NCI-H1105 (cell line): ENCODE measurements at regions not wholly inside any gene's neighbourhood (a gene's known extent, or its start where the extent isn't known, plus 50 kb on each side); places are given as distances from the start of the nearest gene placed in this dataset.

Experiments
- DNase-seq: peaks from one replicate; lab custom pipeline; 2025; lab: John Stamatoyannopoulos, UW

DNA sequence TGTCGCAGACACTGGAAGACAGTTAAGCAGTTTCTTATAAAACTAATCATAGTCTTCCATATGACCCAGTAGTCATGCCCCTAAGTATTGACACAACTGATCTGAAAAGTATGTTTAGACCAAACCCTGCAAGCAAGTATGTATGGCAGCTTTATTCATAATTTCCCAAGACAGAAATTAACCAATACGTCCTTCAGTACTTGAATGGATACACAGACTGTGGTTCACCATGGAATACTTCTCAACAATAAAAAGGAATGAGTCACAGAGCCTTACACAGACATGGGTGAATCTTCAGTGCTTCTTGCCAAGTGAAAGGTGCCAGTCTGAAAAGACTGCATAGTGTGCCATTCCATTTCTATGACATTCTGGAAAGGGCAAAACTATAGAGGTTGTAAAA lies 50.2 kb upstream of the AKR1E2 start:
- no peak for DNase-seq

GRCh38 chr10:4772202-4772570 lies 53.8 kb upstream of the AKR1E2 start:
- DNase-seq, result no peak

- DNase-seq, result no peak
These were observed 54.3 kb upstream of the AKR1E2 start for GRCh38 chr10:4771554-4772201.

DNA sequence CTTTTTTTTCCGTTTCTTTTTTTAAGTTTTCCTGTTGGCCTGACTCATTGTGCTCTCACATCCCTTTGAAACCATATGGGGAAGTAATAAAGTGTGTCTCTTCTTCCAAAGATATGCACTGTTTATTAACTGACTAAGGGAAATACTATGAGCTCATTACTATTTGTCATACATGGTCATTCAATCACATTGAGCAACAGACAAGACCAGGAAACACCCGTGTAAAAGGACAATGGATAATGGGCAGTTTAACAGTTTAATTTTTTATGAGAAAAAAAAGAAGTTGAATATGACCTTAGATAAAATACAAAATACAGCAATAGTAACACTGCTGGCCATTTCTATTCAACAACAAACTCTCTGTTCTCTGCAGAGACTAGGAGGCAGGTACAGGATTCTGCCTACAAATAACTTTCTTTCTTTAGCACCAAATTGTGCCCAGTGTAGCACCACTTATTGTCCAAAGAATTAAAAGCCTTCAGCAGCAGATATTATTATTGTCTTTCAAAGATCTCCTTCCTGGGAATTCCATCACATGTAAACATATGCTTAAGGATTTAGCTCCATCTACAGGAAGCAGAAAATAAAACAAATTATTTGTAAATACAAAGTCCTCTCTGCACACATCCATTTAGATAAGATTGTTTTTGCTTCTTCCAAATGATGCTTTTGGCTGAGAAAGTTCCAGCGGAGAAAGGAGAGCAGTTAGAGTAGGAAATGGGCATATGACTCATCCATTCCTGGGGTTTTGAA lies 55.0 kb upstream of the AKR1E2 start:
- DNase-seq, result peak; percentile 2

- DNase-seq, result no peak
These were observed 57.6 kb upstream of the AKR1E2 start for GRCh38 chr10:4768416-4768815.

GRCh38 chr10:4767033-4767814 lies 58.8 kb upstream of the AKR1E2 start:
- peak; percentile 6 for DNase-seq

DNA sequence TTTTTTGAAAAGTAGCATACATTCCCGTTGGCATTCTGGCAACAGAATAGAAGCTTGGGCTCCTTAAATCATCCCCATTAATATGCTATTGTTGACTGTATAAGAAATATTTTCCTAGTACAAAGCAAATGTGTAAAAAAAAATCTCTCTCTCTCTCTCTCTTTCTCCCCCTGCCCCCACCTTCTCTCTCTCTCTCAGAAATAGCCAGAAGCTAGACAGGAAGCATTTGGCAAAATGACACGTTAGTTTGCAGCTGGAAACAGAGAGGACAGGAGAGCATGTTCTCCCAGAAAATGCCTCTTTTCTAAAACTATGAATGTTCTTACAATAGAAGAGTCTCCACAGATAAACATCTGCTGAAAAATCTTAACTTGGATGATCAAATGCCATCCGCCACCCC lies 59.6 kb upstream of the AKR1E2 start:
- no peak for DNase-seq

- no peak for DNase-seq
These were observed 60.6 kb upstream of the AKR1E2 start for GRCh38 chr10:4765428-4765827.

DNA sequence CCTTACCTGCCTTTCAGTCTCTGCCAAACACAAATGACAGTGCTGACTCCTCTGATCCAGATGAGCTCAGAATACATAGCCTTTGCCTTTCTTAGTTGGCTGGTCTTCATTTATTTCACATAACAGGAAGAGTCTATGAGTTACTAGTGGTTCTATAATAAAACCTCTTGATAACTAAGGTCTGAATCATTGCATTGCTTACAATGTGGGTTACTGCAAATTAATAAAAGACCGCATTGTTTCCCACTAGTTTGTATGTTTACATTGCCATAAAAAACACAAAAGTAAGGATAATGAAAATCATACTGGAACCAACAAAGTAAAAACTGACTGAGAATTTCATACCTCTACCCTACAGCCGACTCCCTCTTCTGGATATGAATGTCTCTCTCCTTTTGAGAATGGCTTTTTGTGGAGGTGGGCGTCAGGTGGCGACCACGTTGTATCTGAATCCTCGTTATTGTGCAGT lies 62.0 kb upstream of the AKR1E2 start:
- DNase-seq, result no peak

GRCh38 chr10:4763513-4763912 lies 62.5 kb upstream of the AKR1E2 start:
- DNase-seq, result no peak

DNA sequence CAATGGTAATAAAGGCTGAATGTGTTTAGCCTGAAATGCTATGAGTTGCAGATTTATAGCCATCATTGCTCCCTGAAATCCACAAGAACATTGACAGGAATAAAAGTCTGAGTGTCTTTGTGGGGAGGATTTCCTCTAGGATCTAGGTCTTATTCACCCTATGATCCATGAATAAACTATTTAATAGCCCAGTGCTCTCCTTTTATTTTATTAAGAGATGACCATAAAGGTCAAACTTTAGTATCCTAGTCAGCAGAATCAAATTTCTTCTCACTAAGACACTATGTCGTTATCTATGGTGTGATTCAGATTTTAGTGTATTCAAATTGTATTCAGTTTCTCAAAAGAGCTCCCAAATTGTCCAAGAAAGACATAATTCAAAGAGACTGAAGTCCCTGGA lies 67.8 kb upstream of the AKR1E2 start:
- no peak for DNase-seq

DNA sequence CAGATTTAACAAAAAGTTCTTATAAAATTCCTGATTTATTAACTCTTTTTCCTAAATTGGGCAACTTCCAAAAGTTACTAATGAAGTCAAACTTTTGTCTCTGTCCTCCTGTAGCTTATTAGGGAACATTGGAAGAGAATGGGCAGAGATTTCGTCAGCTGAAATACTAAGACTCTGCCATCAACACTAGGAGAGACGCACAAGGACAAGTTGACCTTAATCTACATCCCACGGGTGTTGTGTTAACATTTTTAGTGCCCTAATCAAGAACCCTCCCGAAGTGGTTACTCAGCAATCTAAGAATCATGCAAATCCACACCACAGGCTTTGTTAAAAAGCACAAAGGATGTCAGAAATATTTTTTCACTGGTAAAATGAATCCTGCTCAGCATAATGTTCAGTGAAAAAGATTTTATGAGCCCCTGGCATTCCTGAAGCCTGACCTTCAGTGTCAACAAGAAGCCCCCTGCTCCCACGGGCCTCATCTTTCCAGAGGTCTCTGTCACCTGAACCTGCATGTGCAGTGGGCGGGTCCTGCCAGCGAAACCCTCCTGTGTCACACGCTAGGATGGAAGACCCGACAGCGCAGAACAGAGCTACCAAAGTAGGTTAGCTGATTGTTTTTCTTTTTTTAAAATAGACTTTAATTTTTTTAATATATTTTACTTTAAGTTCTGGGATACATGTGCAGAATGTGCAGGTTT lies 70.6 kb upstream of the AKR1E2 start:
- no peak for DNase-seq

- DNase-seq, result no peak
These were observed 71.9 kb upstream of the AKR1E2 start for GRCh38 chr10:4754143-4754542.

DNA sequence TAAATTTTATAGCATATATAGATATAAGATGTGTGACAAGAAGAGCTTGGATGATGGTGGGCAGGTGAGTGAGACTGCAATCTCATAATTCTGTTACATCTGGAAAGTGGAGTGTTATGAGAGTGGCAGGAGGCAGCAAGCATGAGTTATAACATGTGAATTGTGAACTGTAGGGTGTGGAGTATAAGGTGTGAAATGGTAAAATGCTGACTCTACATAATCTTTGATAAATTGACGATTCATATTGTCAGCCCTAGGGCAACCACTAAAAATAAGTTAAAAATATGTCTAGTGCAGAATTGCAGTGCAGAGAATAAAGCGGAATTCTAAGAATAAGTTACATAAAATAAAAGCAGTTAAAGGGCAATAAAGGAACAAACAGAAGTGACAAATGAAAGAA lies 74.8 kb upstream of the AKR1E2 start:
- DNase-seq, result no peak

GRCh38 chr10:4749271-4749574 lies 76.8 kb upstream of the AKR1E2 start:
- no peak for DNase-seq

DNA sequence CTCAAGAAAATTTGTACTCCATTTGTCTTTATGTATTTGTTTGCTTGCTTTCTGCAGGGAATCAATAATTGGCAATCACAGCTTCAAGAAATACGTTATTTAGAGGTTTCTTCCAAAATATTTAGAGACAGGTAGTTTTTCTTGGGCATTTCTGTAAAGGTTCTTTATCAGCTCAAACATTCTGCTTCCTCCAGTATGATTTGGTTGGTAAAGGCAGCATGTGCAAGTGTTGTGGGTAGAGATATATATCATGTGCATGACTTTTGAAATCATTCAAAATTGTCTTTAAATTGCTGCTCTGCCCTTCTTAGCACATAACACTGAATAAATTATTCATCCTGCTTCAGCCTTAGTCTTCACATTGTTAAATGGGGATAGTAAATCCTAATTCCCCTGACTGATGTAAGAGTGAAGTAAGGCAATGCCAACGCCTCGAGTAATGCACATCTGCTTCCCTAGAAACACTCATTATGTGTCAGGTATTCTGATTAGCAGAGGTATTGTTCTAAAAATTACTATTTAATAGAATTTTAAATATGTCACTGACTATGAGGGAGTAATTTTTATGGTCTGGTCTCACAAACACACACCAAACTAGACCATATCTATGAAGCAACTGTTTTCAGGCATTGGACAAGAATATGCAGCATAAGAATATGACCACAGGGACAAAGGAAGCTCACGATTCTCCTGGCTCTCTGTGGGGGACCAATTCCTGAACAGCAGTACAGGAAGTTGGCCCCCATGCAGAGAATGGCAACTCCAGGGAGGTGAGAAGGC lies 77.3 kb upstream of the AKR1E2 start:
- no peak for DNase-seq

- DNase-seq, result no peak
These were observed 83.8 kb upstream of the AKR1E2 start for GRCh38 chr10:4742217-4742616.

DNA sequence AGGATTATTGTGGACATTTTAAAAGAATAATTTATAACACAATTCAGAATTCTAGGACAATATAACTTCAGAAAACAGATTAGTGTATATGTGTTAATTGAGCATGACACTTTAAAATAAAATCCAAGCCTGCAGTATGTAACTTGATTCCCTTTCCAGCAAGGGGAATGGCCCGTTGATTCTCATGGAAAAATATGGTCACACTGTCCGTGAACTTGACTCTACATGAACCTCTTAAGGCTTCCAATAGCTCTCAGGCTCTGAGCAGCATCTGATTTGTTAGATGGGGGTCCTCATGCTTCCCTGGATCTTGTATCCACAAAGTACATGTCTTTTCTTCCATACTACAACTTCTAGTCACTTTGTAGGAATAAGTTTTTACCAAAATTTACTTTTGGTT lies 85.5 kb upstream of the AKR1E2 start:
- no peak for DNase-seq

GRCh38 chr10:4736608-4737007 lies 89.4 kb upstream of the AKR1E2 start:
- DNase-seq, result no peak

GRCh38 chr10:4736183-4736582 lies 89.8 kb upstream of the AKR1E2 start:
- no peak for DNase-seq

DNA sequence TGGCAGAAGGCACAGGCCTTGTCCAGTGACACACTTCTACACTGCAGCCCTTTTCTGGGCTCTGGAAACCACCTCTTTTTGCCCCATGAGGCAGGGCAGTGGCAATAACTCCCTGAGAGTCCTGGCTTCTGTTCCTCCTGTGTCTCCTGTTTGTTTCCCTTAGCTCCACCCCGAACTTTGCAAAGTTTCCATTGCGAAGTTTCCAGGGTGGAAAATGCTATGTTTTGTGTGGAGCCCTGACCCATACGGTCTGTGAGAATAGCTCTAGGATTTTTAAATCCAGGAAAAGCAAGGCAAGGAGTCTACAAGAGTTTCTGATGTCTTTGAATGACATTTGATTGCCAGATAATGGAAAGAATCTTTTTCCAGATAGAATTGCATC lies 92.2 kb upstream of the AKR1E2 start:
- no peak for DNase-seq
